Nephron progenitor cell (in vitro differentiated cells): ENCODE measurements at regions not wholly inside any gene's neighbourhood (a gene's known extent, or its start where the extent isn't known, plus 50 kb on each side); places are given as distances from the start of the nearest gene placed in this dataset.

Experiments used
- DNase-seq: peaks from one replicate; pipeline ENCODE4 v3.0.0; 2021
- H3K27ac Mint-ChIP-seq: 2 replicates; pipeline ENCODE4 v1.8.0; 2021; ENCODE audit warnings: mild to moderate bottlenecking, moderate library complexity, mixed read lengths
- H3K27me3 Mint-ChIP-seq: 2 replicates; pipeline ENCODE4 v1.8.0; 2021; ENCODE audit warnings: mild to moderate bottlenecking, low read depth, mixed read lengths; ENCODE audit not compliant: poor library complexity
- H3K36me3 Mint-ChIP-seq: 2 replicates; pipeline ENCODE4 v1.8.0; 2021; ENCODE audit warnings: low read depth, mixed read lengths
- H3K4me1 Mint-ChIP-seq: 2 replicates; pipeline ENCODE4 v1.8.0; 2021; ENCODE audit warnings: mixed read lengths
- H3K4me3 Mint-ChIP-seq: 2 replicates; pipeline ENCODE4 v1.8.0; 2021; ENCODE audit warnings: mild to moderate bottlenecking, moderate library complexity, mixed read lengths
- H3K9me3 Mint-ChIP-seq: 2 replicates; pipeline ENCODE4 v1.8.0; 2021; ENCODE audit warnings: mild to moderate bottlenecking, moderate library complexity, mixed read lengths
- CTCF ChIP-seq: fragments of 200-600 bp; sonication (generic); IDR thresholded peaks from 2 replicates; pipeline ENCODE4 v1.5.0; 2021; ENCODE audit warnings: antibody characterized with exemption

GRCh38 chr21:18715606-18716005 is 312.0 kb upstream of the TMPRSS15 start:
- H3K36me3 Mint-ChIP-seq = no peaks in the 10 kb centered on the region
- no peak for DNase-seq
- H3K4me1 Mint-ChIP-seq = no peaks in the 10 kb centered on the region
- H3K27me3 Mint-ChIP-seq = no peaks in the 10 kb centered on the region
- no peak overlapping the region for H3K4me3 Mint-ChIP-seq
- H3K27ac Mint-ChIP-seq = no peak overlapping the region
- peaks cover 12% of the 10 kb centered on the region for H3K9me3 Mint-ChIP-seq
- no peak for TF ChIP-seq CTCF

DNA sequence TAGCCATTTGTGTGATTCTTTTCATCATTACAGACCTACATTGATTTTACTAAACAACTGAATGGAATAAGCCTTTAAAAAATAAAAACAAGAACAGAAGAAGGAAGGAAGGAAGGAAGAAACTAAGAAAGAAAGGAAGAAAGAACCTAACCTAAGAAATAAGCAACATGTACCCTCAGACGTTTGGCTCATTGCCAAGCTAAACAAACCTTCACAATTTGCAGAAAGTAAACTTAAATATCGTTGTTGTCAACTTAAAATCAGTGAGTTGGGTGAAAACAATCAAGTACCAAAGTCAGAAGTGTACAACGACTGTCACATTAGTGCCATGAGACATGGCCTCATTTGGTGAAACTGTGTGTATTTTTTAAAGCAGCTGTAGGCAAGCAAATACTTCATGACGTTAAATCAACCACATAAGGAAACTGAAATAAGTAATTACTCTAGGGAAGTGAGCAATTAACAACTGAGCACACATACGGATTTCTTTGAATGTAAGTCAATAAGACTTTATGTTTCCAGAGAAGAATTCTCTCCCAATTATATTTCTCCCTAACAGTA is 313.1 kb upstream of the TMPRSS15 start:
- Mint-ChIP-seq H3K9me3 (peaks cover 6% of the 10 kb centered on the region), H3K36me3 (no peaks in the 10 kb centered on the region), H3K4me1 (no peaks in the 10 kb centered on the region), H3K27me3 (no peaks in the 10 kb centered on the region), H3K27ac (no peak overlapping the region), H3K4me3 (no peak overlapping the region)
- TF ChIP-seq CTCF = no peak
- DNase-seq = no peak

DNA sequence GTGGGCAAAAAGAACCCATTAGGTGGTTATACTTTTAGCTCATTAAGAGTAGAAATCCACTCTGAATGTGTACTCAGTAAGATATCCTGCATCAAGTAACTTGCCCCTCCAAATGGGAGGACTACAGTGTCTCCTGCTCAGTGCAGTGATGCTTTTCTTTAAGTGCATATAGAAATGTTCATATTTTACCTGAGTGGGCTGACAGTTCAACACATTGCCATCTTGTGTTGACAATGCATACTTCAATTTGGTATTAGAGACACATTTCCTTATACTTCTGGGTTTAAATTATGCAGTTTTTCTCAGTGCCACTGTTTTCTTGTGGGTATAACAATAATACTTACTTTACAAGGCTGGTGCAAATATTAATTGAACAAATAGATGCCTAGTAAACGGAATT is 318.6 kb upstream of the TMPRSS15 start:
- no peak for TF ChIP-seq CTCF
- Mint-ChIP-seq H3K4me1 (no peaks in the 10 kb centered on the region), H3K27ac (no peak overlapping the region), H3K4me3 (no peak overlapping the region), H3K9me3 (no peaks in the 10 kb centered on the region), H3K36me3 (no peaks in the 10 kb centered on the region), H3K27me3 (no peaks in the 10 kb centered on the region)
- DNase-seq = no peak

DNA sequence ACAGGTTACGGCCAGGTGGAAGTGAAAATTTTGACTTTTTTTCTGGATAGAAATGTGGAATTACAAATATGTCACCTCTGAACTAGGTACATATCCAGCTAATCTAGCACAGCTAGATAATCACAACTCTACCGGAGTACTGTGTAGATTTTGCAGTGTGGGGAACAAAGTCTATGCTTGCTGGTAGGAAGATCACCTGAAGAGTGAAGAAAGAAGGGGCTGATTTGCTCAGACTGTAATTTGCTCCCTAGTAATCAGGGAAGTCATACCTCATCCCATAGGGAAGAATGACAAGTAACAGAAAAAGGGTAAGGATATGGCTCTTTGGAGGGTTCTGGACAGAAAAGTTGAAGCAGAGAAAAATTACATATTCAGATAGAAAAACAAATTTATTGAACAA is 319.6 kb upstream of the TMPRSS15 start:
- Mint-ChIP-seq H3K4me1 (no peaks in the 10 kb centered on the region), H3K4me3 (no peak overlapping the region), H3K27me3 (no peaks in the 10 kb centered on the region), H3K27ac (no peak overlapping the region), H3K36me3 (no peaks in the 10 kb centered on the region), H3K9me3 (no peaks in the 10 kb centered on the region)
- no peak for DNase-seq
- TF ChIP-seq CTCF = no peak

DNA sequence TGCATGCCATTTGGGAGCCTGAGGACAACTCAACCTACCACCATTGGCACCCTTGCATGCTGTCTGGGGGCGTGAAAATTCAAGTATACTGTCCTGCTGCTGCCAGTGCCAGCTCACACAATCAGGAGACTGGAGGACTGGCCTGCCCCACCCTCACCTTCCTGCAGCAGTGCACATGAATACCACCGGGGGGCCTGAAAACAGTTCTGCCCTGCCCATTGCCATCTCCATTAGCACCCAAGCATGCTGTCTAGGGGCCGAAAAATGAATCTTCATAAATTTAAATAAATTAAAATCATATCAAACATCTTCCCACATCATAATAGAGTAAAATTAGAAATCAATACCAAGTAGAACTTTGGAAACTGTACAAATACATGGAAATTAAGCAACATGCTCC is 322.1 kb upstream of the TMPRSS15 start:
- no peaks in the 10 kb centered on the region for H3K27me3 Mint-ChIP-seq
- H3K4me3 Mint-ChIP-seq = no peak overlapping the region
- no peaks in the 10 kb centered on the region for H3K36me3 Mint-ChIP-seq
- no peaks in the 10 kb centered on the region for H3K9me3 Mint-ChIP-seq
- no peak for DNase-seq
- TF ChIP-seq CTCF = no peak
- no peak overlapping the region for H3K27ac Mint-ChIP-seq
- H3K4me1 Mint-ChIP-seq = no peaks in the 10 kb centered on the region

GRCh38 chr21:18741954-18742353 is 338.4 kb upstream of the TMPRSS15 start:
- Mint-ChIP-seq H3K27me3 (no peaks in the 10 kb centered on the region), H3K4me1 (peaks cover 11% of the 10 kb centered on the region)

More at GRCh38 chr21:18741954-18742353, 338.4 kb upstream of the TMPRSS15 start:
- no peak for DNase-seq
- TF ChIP-seq CTCF = no peak
- Mint-ChIP-seq H3K9me3 (no peaks in the 10 kb centered on the region), H3K36me3 (no peaks in the 10 kb centered on the region), H3K4me3 (no peak overlapping the region), H3K27ac (no peak overlapping the region)
